RCC 7860 (cell line): ENCODE measurements at regions not wholly inside any gene's neighbourhood (a gene's known extent, or its start where the extent isn't known, plus 50 kb on each side); places are given as distances from the start of the nearest gene placed in this dataset.

ENCODE experiments used
- DNase-seq: peaks from one replicate; pipeline ENCODE4 v3.0.0-alpha.2; 2015; ENCODE audit warnings: low spot score
- FAIRE-seq: peaks from 2 replicates; lab custom pipeline; 2012; peaks lifted over from hg19 to GRCh38; lab: Jason Lieb, UNC

GRCh38 chr7:118009419-118009818 is 136.2 kb upstream of the CTTNBP2 start:
- DNase-seq (no peak), FAIRE-seq (no peak)

- FAIRE-seq = no peak
Measured at GRCh38 chr7:118011652-118012051, 138.4 kb upstream of the CTTNBP2 start.

GRCh38 chr7:118013252-118014010 is 140.2 kb upstream of the CTTNBP2 start:
- DNase-seq = no peak
- FAIRE-seq = no peak

More at GRCh38 chr7:118011652-118012051, 138.4 kb upstream of the CTTNBP2 start:
- DNase-seq = no peak

- no peak for DNase-seq
- FAIRE-seq = no peak
Measured at GRCh38 chr7:118022546-118022945, 149.3 kb upstream of the CTTNBP2 start.

GRCh38 chr7:118026791-118027190 is 153.6 kb upstream of the CTTNBP2 start:
- no peak for FAIRE-seq

GRCh38 chr7:118028226-118028625 is 155.0 kb upstream of the CTTNBP2 start:
- DNase-seq (no peak), FAIRE-seq (no peak)

More at GRCh38 chr7:118026791-118027190, 153.6 kb upstream of the CTTNBP2 start:
- DNase-seq = no peak

- FAIRE-seq (no peak), DNase-seq (no peak)
Measured at GRCh38 chr7:118029826-118030422, 154.0 kb upstream of the LSM8 start.

GRCh38 chr7:118033273-118033672 is 150.7 kb upstream of the LSM8 start:
- FAIRE-seq = no peak
- no peak for DNase-seq

- FAIRE-seq (no peak), DNase-seq (no peak)
Measured at GRCh38 chr7:118039963-118040489, 143.9 kb upstream of the LSM8 start.

GRCh38 chr7:118040562-118040961 is 143.4 kb upstream of the LSM8 start:
- FAIRE-seq (no peak), DNase-seq (no peak)

GRCh38 chr7:118041251-118041878 is 142.6 kb upstream of the LSM8 start:
- FAIRE-seq = no peak
- DNase-seq = no peak

- FAIRE-seq (no peak), DNase-seq (no peak)
Measured at GRCh38 chr7:118045629-118046028, 138.3 kb upstream of the LSM8 start.

GRCh38 chr7:118046086-118046485 is 137.9 kb upstream of the LSM8 start:
- FAIRE-seq = no peak
- no peak for DNase-seq

GRCh38 chr7:118046801-118047200 is 137.2 kb upstream of the LSM8 start:
- FAIRE-seq (no peak), DNase-seq (no peak)

- DNase-seq = no peak
- FAIRE-seq = no peak
Measured at GRCh38 chr7:118052336-118052735, 131.6 kb upstream of the LSM8 start.

GRCh38 chr7:118053353-118053752 is 130.6 kb upstream of the LSM8 start:
- no peak for FAIRE-seq
- DNase-seq = no peak

GRCh38 chr7:118054529-118054928 is 129.4 kb upstream of the LSM8 start:
- DNase-seq (no peak), FAIRE-seq (no peak)

GRCh38 chr7:118055647-118056046 is 128.3 kb upstream of the LSM8 start:
- FAIRE-seq (no peak), DNase-seq (no peak)

- peak; percentile 79 for FAIRE-seq
- DNase-seq = peak; percentile 85
Measured at GRCh38 chr7:118057404-118057803, 126.6 kb upstream of the LSM8 start.

GRCh38 chr7:118059209-118059608 is 124.8 kb upstream of the LSM8 start:
- no peak for FAIRE-seq

GRCh38 chr7:118060692-118061091 is 123.3 kb upstream of the LSM8 start:
- FAIRE-seq (no peak), DNase-seq (no peak)

More at GRCh38 chr7:118059209-118059608, 124.8 kb upstream of the LSM8 start:
- no peak for DNase-seq

GRCh38 chr7:118061386-118061785 is 122.6 kb upstream of the LSM8 start:
- no peak for FAIRE-seq

More at GRCh38 chr7:118061386-118061785, 122.6 kb upstream of the LSM8 start:
- no peak for DNase-seq
